Adrenal gland (tissue), 9 donors: ENCODE measurements at regions not wholly inside any gene's neighbourhood (a gene's known extent, or its start where the extent isn't known, plus 50 kb on each side); places are given as distances from the start of the nearest gene placed in this dataset.

Experiments
- DNase-seq, 7 donors: peaks; one replicate each; pipeline ENCODE4 v3.0.0-alpha.2; 2019 to 2020
- H3K27ac ChIP-seq, 5 donors: fragments of 200-600 bp; sonication (generic) in 4 of 5; 1 replicate in 3 of 5; 2 replicates in 2 of 5; pipeline versions ENCODE4 v1.5.1 to v1.8.0; 2016 to 2020; ENCODE audit warnings: mild to moderate bottlenecking in 1 of 5
- H3K27me3 ChIP-seq: fragments of 200-600 bp; 2 replicates; pipeline ENCODE4 v1.8.0; 2021
- H3K36me3 ChIP-seq, 2 donors: fragments of 200-600 bp; replicated peaks in 1 of 2; 1 replicate in 1 of 2; 2 replicates in 1 of 2; pipeline versions ENCODE4 v1.5.1 to v1.8.0; 2018 to 2022
- H3K4me1 ChIP-seq, 2 donors: fragments of 200-600 bp; replicated peaks in 1 of 2; 1 replicate in 1 of 2; 2 replicates in 1 of 2; pipeline versions ENCODE4 v1.5.1 to v1.8.0; 2018 to 2021
- H3K4me3 ChIP-seq, 4 donors: fragments of 200-600 bp; sonication (generic) in 3 of 4; one replicate each; pipeline ENCODE4 v1.5.1; 2016 to 2018
- H3K9me3 ChIP-seq, 3 donors: fragments of 200-600 bp; sonication (generic) in 1 of 3; replicated peaks in 1 of 3; 1 replicate in 2 of 3; 2 replicates in 1 of 3; pipeline versions ENCODE4 v1.5.1 to v1.8.0; 2016 to 2021
- CTCF ChIP-seq, 6 experiments: fragments of 450-650 bp in 4 of 6; fragments of 200-600 bp in 2 of 6; sonication (generic) in 1 of 6; IDR thresholded peaks; 1 replicate in 5 of 6; 2 replicates in 1 of 6; pipeline versions ENCODE4 v1.5.1 to v1.8.0; 2016 to 2021; ENCODE audit warnings: antibody characterized with exemption in 6 of 6, mild to moderate bottlenecking in 2 of 6, moderate library complexity in 1 of 6
- POLR2A ChIP-seq, 2 donors: fragments of 450-650 bp; IDR thresholded peaks; one replicate each; pipeline ENCODE4 v1.6.1; 2017; ENCODE audit warnings: antibody characterized with exemption in 2 of 2, mild to moderate bottlenecking in 2 of 2, moderate library complexity in 1 of 2
- WGBS, 4 donors: extraction: QIAGEN DNeasy Blood & Tissue Kit in 2 of 4; methylation state at CpG; one replicate each; pipeline versions ENCODE4 v1.1.5 to v1.1.7; 2013 to 2017; 5-methylcytosine and 5-hydroxymethylcytosine counted together
- intact Hi-C, 2 donors: fragments of 100-400 bp; cut with DNase I; formaldehyde crosslinking; loops; one replicate each; pipeline versions ENCODE4 v1.14.1 to v1.15.0; 2022 to 2023
- donor health status: healthy with polysubstance abuse.
- donor health status: Bipolar disorder and iron deficiency.
- donor health status: DM: yes; HTN: yes; CAD: no.
- donor health status: DM: no; HTN: no; CAD: no.
- donor health status: DM: no; HTN: no; CAD: no.

DNA sequence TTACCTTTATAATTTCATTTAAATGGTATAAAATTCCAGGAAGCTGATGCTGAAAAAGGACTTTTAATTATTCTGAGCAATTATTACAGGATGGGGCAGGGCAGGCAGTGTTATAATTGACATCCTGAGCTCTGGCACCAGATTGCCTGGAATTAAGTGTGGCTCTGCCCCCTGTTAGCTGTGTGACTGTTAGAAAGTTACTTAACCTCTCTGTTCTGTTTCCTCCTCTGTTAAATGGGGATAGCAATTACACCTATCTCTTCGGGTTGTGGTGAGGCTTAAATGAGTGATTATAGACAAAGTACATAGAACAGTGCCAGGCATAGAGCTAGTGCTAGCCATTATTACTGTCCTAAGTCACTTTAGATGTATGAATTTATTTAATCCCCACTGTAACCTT, 327.3 kb downstream of the SMAD2 start:
- Histone ChIP-seq H3K27ac (no peak overlapping the region), H3K4me1 (no peaks in the 10 kb centered on the region), H3K9me3 (no peaks in the 10 kb centered on the region), H3K27me3 (no peaks in the 10 kb centered on the region), H3K36me3 (no peaks in the 10 kb centered on the region), H3K4me3 (no peak overlapping the region)
- WGBS, 4 donors: 71 to 85% (median 76%) methylated on average over 1 of the region's 1 CpG
- DNase-seq: no peak
- intact Hi-C loops: no loop called here
- no peak for TF ChIP-seq POLR2A (IDR thresholded peaks at IDR 0.05)
- TF ChIP-seq CTCF (IDR thresholded peaks at IDR 0.05): no peak

DNA sequence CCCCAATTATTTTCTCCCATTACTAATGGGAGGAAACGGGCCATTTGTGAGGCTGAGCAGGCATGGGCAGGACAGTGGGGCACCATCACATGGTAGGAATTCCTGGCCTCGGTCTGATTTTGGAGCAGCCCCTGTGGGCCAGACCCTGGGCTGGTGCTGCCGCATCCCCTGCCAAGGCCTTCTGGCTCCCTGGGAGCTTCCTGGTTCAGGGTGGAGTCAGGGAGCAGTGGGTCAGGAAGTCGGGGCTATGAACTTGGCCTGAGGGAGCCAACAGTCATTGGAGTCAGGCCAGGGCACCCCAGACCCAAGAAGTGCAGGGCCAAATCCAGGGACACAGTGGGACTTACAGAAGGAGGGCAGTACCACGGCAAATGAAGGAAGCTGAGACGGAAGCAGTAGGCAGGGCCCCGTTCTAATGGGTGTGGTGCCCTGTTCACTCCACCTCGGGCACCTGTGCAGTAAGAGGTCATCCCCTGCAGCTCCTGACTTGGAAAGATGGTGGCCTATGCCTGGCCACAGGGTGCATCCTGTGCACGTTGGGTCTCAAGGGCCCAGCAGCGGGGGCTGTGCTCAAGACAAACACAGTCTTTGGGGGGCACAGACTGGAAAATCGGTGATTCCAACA, 328.1 kb downstream of the SMAD2 start:
- H3K4me1 ChIP-seq: no peaks in the 10 kb centered on the region
- TF ChIP-seq CTCF (IDR thresholded peaks at IDR 0.05) (no peak), POLR2A (IDR thresholded peaks at IDR 0.05) (no peak)
- H3K27me3 ChIP-seq: no peaks in the 10 kb centered on the region
- H3K27ac ChIP-seq: no peak overlapping the region
- intact Hi-C loops: no loop called here
- no peak overlapping the region for H3K4me3 ChIP-seq
- H3K36me3 ChIP-seq: no peaks in the 10 kb centered on the region
- 75 to 86% (median 81%) methylated on average over 8 to 11 of the region's 11 CpGs for WGBS, 4 donors
- DNase-seq: no peak
- H3K9me3 ChIP-seq: no peaks in the 10 kb centered on the region

DNA sequence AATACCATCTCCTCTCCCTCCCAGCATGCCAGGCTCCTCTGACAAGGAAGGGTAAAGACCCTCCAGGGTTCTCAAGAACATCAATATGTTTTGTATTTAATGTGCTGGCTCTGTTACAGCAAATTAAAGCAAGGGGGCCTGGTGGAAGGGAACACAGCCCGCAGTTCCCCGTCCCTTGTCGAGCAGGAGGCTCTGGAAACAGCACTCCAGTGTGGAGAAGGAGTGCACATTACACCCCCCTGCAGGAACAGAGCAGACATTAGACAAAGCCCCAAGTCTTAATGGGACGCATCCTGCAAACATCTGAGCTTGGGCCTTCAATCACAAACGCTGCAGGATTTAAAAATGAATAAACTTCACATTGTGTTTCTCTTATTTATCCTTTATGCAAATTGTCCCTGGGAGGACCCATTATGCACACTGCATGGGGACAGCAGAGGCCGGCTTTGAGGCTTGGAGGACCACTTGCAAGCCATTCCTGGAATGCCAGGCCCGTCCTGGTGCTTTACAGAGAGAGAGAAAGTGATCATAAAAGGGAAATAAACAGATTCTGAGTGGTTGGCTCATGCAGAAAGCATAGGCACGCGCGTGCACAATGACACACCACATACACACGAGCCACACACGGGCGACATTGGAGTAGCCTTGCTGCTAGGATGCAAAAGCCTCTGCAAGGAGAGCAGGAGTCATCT, 328.7 kb downstream of the SMAD2 start:
- no peaks in the 10 kb centered on the region for H3K27me3 ChIP-seq
- no peak overlapping the region for H3K4me3 ChIP-seq
- TF ChIP-seq CTCF (IDR thresholded peaks at IDR 0.05) (no peak), POLR2A (IDR thresholded peaks at IDR 0.05) (no peak)
- H3K4me1 ChIP-seq: no peaks in the 10 kb centered on the region
- H3K36me3 ChIP-seq: no peaks in the 10 kb centered on the region
- WGBS, 4 donors: 81 to 86% (median 84%) methylated on average over 13 of the region's 13 CpGs
- DNase-seq: no peak
- H3K27ac ChIP-seq: no peak overlapping the region
- intact Hi-C loops: no loop called here
- no peaks in the 10 kb centered on the region for H3K9me3 ChIP-seq

DNA sequence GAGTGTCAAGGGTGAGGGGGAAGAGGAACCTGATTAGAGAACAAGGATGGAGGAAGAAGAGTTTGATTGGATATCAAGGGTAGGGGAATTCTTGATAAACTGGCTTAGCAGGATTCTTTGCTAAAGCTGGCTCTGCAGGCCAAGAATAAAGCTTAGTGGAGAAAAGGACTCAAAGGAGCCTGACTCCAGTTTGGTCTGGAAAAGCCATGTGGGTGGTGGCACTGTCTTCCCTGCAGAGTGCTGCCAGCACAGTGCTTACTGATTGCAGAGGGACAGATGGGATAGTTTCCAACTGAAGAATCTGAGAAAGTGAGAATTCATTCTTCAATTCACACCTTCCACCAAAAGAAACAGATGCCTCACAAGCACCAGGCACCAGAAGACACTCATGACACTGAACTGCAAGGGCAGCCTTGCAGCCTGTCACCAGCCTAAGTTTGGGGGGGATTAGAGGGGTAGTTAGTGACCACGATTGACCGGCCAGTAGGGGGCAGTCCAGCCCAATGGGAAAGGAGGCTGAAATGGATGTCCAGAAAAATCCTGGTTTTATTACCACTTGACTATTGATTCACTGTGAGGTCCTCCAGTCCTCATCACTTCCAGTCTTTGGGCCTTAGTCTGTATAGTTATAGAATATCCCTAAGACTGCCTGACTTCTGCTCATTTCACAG, 334.5 kb downstream of the SMAD2 start:
- Histone ChIP-seq H3K36me3 (no peaks in the 10 kb centered on the region), H3K27me3 (peaks cover 16% of the 10 kb centered on the region), H3K9me3 (no peaks in the 10 kb centered on the region), H3K4me1 (no peaks in the 10 kb centered on the region), H3K27ac (no peak overlapping the region), H3K4me3 (no peak overlapping the region)
- intact Hi-C loops: loop anchor here in 1 of 2 donors (10.0 kb wide), 1 partner anchor 149 kb away; no protein-coding TSS in a partner anchor
- DNase-seq: peak in 5 of 7 donors; percentile 13 to 41 (median 24)
- WGBS, 4 donors: 0 to 5% (median 0%) methylated on average over 2 of the region's 2 CpGs
- TF ChIP-seq CTCF (IDR thresholded peaks at IDR 0.05) (peak in 5 of 6 experiments; percentile 18 to 40 (median 38)), POLR2A (IDR thresholded peaks at IDR 0.05) (no peak)
